ENCODE measurements at regions not wholly inside any gene's neighbourhood (a gene's known extent, or its start where the extent isn't known, plus 50 kb on each side); places are given as distances from the start of the nearest gene placed in this dataset.
"Not testable (repeated sequence)": the region's sequence is repeated elsewhere in the genome, so short reads cannot be mapped to it uniquely, and the experiment has no call there.

DNA sequence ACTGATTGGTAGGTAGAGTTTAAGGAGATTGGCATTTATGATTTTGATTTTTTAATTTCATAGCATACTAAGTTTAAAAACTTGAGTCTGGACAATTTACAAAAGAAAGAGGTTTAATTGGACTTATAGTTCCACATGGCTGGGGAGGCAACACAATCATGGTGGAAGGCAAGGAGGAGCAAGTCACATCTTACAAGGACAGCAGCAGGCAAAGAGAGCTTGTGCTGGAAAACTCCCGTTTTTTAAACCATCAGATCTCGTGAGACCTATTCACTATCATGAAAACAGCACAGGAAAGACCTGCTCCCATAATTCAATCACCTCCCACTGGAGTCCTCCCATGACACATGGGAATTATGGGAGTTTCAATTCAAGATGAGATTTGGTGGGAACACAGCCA, 630.9 kb upstream of the NR2F2 start:
- no peak for DNase-seq (ENCODE audit: low spot score)

DNA sequence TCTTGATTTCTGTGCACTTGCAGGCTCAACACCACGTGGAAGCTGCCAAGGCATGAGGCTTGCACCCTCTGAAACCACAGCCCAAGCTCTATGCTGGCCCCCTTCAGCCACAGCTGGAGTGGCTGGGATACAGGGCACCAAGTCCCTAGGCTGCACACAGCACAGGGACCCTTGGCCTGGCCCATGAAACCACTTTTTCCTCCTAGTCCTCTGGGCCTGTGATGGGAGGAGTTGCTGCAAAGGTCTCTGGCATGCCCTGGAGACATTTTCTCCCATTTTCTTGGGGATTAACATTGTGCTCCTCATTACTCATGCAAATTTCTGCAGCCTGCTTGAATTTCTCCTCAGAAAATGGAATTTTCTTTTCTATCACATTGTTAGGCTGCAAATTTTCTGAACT, 629.8 kb upstream of the NR2F2 start:
- not testable (repeated sequence) for DNase-seq (ENCODE audit: low spot score)

DNA sequence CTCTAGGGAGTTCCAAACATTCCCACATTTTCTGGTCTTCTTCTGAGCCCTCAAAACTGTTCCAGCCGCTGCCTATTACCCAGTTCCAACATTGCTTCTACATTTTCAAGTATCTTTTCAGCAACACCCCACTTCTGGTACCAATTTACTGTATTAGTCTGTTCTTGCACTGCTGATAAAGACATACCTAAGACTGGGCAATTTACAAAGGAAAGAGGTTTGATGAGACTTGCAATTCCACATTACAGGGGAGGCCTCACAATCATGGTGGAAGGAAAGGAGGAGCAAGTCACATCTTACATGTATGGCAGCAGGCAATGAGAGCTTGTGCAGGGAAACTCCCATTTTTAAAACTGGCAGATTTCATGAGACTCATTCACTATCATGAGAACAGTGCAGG, 629.1 kb upstream of the NR2F2 start:
- no peak for DNase-seq (ENCODE audit: low spot score)

DNA sequence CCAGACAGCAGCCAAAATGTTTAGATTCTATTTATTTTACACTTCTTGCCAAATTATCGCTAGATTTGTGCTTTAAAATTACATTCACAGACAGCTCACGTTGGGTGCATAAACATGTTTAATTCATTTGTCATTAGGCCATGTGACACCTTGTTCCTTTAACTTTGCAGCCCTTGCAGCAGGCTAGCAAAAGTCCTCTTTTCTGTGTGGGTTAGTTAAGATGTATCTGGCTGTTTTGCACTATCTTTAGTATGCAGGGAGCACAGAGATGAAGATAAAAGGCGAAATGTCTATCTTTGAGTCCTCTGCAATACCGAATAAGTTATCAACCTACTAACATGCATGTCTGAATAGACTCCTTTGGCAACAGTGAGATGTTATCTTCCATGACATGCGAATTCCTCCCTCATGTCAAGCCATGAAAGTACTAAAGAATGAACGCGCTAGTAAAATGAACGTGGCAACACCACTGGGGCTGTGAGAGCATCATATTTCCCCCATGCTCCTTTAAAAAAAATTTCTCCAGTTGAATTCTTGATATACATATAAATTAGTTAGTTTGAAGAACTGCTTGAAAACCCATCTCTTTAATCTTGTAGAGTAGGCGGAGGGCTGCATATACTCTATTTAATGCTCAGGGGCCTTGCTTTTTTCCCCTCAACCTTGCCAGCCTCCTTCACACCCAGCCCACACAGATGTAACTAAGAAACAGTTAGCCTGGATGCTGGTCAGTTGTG, 620.4 kb upstream of the NR2F2 start:
- DNase-seq (ENCODE audit: low spot score), result no peak

DNA sequence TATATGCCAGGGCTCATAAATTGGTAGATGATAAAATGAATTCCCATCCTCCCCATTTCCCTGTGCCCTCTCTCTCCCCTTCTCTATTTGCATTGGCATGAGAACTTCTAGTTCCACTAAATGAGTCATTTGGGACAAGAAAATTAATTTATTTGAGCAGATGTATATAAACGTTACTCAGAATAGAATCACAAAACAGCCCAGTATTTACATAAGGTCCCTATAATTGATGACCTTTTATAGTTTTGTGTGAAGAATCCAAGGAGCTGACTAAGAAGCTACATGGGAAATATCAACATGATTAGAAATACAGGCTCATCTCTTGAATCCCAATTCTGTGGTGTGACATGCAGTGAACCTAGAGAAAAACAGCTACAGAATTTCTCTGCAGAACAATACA, 617.7 kb upstream of the NR2F2 start:
- no peak for DNase-seq (ENCODE audit: low spot score)

DNA sequence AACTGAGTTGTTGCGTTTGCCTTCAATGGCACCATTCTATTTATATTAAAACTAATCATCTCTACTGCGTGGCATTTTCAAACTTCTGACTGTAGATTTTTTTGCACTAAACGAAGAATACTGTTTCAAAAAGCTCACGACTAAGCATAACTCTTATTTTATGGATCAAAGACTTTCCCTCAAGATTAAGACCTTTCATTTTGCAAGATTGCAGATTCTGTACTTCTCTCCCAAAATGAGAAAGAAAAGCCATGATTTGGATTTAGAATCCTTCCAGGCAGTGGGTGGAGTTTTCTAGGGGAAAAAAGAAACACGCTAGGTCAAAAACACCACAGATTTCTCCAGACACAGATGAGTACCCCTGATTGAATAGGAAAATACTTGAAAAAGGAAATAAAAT, 617.2 kb upstream of the NR2F2 start:
- DNase-seq (ENCODE audit: low spot score), result no peak

DNA sequence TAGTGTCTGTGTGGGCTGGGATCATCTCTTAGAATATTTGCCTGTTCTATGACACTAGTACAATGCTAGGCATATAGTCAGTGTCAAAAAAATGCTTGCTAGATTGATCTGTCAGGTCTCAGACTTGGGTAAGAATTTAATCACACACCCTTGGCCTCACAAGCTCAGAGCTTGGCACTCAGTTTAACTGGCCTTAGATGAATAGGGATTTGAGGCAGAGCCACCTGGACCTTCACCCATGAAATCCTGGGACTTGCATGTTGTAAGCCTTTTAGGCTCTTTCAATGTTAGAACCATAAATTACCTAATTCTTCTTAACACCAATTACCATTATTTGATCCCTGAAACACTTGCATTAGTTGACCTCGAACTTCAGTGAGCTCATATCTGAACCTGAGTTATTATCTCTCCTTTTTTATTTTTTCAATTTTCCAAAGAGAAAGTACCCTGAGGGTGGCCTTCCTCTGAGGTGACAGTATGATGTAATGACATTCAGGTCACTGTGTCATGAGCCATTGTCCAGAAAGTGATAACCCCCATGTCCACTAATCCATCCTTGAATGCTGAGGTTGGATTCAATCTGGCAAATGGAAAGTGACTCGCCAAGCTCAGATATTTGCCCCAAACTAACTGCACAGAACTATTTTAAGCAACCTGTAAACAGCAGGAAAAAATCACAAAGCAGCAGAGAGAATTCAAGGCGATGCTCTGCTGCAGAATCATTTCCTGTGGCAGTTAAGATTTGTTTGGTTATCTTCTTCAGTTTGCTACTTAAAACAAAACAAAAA, 615.2 kb upstream of the NR2F2 start:
- no peak for DNase-seq (ENCODE audit: low spot score)

DNA sequence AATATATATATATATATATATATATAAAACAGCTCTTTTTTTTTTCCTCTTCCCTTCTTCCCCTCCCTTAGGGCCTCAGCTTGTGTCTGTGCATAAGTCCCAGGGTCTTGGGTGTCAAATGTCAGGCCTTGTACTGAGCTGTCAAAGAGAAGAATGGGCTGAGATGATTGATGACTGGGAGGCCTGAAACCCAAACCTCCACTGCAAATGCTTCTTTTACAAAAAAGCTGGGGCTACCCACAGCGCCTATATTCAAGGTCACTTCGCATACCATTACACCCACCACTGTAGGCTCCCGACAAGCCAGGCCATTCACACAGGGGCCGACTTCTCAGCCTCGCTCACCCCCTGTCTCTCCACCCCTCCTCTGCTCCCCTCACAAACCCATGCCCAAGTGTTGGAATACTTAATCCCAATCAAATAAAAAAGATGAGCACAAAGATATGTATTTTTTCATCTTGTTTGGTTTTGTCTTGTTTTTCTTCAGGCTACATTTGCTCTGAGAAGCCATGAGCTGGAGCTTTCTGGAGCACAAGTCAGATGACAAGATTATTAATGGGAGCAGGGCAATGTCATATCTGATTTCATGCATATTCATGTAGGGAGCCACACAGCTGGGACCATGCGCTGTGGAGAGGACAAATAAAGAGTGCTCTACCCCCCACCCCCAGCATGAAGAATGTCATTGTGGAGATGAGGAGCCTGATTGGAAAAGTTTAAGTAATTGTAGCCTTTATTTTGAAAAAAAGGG, 614.4 kb upstream of the NR2F2 start:
- no peak for DNase-seq (ENCODE audit: low spot score)

DNA sequence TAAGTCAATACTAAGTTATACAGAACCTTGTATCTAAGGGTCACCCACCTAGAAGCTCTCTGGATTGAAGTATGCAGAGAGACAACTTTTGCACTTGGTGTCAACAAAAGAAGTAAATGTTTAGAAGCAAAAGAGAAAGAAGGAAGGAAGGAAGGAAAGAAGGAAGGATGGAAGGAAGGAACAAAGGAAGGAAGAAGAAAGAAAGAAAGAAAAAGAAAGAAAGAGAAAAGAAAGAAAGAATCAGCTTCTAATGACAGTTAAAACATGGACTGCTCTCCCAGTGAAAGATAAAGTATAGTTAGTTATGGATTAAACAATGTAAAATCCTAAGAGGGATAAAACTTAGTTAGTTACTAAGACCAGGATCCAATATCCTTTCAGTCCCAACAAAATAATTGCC, 613.8 kb upstream of the NR2F2 start:
- no peak for DNase-seq (ENCODE audit: low spot score)

DNA sequence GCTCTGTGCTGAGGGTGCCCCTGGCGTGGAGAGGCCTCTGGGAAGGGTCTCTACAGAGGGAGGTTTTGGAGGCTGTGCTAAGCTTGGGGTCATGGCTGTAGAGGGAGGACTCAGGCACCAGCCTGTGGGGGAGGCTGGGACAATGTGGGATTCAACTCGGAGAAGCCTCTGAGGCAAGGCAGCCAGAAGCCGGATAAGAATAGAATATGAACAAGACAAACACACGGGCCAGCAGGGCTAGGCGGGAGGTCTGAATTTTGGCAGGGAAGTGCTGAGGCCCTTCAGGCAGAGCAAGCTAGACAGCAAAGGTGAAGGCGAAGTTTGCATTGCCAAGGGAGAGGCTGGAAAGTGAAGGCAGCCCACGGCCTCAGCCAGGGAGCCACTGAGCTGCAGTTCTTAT, 612.1 kb upstream of the NR2F2 start:
- DNase-seq (ENCODE audit: low spot score), result no peak

DNA sequence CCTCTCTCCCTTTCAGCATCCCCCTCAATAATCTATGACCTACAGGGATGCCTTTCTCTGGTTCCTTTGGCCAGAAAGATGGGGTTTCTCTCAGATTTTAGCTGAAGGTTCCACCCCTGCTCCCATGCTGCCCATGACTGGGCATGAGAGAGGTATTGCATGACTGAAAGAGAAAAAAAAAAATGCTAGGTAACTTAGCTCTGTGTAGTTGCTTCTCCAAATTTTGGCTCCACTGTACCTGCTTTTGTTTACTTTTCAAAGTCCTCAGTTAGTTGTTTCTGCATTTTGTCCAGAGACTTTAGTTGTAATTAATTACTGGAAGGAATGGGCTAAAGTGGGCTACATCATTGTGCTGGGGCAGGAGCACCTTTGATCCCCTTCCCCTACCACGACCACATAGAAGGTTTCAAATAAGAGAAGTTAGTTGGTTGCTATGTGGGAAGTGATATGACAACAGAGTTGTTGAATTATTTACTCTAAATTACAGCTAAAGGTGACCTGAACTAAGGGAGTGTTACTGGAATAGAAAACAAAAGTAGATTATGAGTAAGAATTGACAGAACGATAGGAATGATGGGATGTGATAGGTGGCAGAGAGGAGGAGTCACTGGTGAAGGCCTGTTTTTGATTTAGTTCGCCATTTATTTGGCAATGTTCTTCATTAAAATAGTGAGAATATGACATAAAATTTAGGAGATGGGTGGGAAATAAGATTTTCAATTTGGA, 605.4 kb upstream of the NR2F2 start:
- DNase-seq (ENCODE audit: low spot score), result no peak

DNA sequence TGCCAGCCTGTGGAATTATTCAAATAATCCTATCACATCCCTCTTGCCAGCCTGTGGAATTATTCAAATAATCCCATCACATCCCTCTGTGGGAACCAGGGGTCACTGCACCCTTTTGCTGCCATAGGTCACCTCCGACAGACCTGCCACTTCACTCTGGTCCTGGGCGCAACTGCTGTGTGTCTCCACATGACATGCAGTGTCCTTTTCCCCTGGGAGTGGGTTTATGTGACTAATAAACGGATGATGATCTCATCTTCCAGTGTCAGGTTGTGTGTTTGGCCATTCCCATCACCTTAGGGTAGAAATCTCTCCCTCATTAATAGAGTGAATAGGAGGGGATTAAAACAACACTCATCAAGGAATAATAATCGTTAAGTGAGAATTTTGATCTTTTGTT, 603.6 kb upstream of the NR2F2 start:
- DNase-seq (ENCODE audit: low spot score), result no peak

DNA sequence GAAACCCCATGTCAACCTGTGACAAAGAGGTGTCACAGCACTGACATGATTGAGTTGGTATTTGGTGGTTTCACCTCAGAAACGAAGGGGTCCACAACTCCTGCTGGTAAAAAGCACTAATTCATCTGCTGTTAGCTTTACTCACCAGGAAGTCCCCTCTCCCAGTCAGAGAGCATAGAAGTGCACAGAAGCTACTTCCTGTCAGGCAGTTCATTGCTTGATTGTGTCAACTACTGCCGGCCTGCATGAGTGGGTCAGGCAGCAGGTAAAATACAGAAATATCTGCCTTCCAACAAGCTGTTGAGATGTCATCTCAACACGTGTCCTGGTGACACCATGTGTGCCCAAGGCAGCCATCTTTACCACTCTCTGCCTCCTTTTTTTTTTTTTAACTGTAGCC, 596.6 kb upstream of the NR2F2 start:
- DNase-seq (ENCODE audit: low spot score), result no peak

DNA sequence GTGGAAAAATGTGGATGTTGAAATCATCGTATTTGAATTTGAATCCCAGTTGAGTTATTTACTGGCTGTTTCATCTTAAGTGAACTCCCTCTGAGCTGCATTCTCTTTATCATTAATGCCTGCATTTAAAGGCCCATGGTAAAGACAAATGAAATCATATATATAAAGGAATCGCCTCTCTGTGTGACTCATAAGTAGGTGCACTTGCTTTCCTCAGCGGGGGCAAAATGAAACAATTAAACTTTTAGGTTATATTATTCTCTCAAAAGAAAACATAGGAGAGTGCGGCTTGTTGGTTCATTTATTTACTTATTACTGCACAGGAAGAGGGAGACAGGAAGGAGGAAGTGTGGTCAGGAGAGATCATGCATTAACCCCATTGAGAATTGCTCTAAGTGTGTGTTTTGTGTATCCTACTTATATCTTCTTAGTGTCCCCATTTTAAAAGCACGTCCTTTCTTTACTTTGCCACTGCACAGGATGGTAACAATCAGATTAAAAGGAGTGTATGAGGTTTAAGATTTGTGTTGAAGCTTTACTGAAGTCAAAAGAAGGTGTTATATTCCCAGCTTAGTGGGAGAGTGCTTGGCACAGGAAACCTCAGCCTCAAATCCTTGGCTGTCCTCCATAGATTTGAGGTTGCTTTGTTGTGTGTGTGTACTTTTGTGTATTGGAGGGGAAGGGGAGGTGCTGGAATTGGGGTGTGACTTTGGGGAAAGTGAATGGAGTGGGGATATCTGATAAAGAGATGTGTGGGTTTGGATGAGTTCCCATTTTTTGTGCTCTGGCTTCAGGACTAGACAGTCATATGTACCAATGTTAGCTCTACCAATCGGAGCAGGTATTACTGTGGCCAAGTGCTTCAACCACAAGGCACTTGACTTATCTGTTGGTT, 595.8 kb upstream of the NR2F2 start:
- DNase-seq (ENCODE audit: low spot score), result no peak

DNA sequence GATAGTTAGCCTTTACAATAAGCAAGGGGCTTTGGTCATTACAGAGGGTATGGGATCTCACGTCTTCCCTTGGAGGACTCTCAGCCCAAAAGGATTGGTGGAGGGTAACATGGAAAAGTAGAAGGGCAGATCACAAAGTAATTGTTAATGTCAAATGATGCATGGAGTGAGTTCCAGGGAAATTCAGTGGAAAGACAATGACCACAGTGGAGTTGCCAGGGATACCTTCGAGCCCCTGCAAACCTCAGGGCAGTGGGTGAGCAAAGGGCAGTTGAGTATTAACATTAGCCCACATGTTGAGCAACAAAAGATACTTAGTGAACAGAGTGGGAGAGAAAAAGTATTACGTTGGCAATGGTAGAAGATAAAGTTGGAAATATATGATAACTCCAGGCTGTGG, 593.4 kb upstream of the NR2F2 start:
- DNase-seq (ENCODE audit: low spot score), result no peak

DNA sequence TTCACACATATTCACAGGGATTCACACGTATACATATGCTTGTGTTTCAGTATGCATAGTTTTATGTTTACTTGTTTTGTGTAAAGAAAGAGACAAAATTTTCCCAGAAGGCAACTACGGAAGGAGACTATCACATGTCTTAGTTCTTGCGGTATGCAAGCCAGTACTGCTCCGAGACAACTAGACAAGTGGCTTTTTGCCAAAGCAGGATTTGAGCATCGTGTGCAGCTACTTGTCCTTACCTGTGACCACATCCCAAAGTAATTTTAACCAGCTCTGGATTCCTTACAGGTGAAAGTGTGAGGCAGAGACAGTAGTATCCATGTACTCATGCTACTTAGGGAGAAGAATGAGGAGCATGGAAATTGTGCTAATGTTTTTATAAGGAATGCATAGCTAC, 591.4 kb upstream of the NR2F2 start:
- DNase-seq (ENCODE audit: low spot score), result no peak

DNA sequence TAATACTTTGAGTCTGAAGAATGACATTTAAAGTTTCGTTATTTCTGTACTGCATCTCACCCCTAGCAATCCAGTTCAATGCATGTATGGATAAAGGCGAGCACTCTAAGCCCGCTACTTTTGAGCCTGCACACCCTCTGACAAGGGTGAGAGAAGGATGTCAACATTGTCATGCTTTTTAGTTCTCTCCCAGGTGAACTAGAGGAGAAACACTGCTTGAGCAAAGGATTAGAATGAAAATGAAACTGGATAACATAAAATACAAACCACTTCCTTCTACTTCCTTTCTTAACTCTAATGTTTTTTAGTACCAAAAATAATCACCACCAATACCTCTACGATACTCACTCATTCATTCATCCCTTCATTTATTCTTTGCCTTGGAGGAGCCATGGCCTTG, 588.7 kb upstream of the NR2F2 start:
- DNase-seq (ENCODE audit: low spot score), result no peak

DNA sequence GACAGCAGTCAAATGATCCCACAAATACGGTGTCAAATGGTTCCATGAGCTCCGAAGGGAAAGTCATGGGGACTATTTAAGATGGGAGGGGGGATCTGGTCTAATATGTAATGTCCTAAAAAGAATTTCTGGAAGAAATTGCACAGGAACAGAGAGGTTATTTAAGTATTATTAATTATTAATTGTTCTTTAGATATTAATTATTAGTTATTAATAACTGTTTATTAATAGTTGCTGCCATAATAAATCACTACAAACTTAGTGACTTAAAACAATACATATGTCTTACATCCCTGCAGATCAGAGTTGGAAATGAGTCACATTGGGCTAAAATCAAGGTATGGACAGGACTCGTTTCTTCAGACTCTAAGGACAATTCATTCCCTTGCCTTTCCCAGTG, 588.2 kb upstream of the NR2F2 start:
- DNase-seq (ENCODE audit: low spot score), result no peak

DNA sequence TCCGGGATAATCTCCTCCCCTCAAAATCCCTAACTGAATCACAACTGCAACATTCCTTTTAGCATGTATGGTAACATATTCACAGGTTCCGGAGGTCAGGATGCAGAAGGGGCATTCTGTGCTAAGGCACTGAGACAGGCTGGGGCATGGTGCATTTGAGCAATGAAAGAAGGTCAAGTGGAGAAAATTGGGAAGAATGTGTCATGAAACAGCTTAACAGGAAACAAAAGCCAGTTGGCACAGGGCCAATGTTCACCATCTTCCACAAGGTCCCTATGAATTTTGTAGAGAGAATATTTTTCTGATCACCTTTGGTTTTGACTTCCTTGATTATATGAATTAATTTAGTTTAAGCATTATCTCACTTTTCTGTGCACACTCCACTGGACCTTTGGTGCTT, 587.7 kb upstream of the NR2F2 start:
- no peak for DNase-seq (ENCODE audit: low spot score)

DNA sequence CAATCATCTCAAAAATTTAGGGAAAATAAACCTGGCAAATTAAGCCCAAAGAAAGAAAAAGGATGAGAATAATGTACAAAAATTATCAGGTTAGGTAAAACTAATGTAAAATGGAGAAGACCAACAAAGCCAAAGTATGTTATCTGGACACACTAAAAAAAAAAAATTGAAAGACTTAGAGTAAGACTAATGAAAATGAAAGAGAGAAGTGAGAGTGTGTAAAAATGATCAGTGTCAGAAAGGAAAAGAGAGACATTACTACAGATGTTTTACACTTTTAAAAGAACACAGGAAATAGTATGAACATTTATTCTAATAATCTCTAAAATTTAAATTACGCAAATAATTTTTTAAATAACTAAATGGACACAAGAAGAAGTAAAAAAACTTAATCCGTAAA, 573.3 kb upstream of the NR2F2 start:
- no peak for DNase-seq (ENCODE audit: low spot score)

DNA sequence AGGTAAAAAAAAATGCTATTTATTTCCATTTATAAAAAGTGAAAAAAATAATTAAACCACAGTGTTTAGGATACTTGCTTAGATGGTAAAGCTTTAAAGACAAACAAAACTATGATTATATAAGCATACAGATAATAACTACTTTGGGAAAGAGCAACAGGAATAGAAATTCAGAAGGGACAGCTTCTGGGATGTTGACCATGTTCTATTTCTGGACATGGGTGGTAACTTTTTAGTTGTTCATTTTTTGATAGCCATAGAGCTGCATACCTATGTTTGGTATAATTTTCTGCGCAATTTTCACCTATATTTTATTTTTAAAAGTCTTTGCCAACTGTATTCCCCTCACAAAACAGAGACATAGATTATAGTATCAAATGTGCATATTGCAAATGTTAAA, 572.0 kb upstream of the NR2F2 start:
- no peak for DNase-seq (ENCODE audit: low spot score)

All from globus pallidus (tissue), 1 donor.